Peyer's patch (tissue), 4 donors: ENCODE measurements at regions not wholly inside any gene's neighbourhood (a gene's known extent, or its start where the extent isn't known, plus 50 kb on each side); places are given as distances from the start of the nearest gene placed in this dataset.

ENCODE experiments used
- DNase-seq, 3 donors: peaks; one replicate each; pipeline ENCODE4 v3.0.0-alpha.2; 2017 to 2019
- H3K27ac ChIP-seq, 4 donors: fragments of 200-600 bp; sonication (generic); one replicate each; pipeline ENCODE4 v1.5.1; 2016 to 2019
- H3K27me3 ChIP-seq, 2 donors: fragments of 200-600 bp; sonication (generic); one replicate each; pipeline ENCODE4 v1.5.1; 2019
- H3K36me3 ChIP-seq, 3 donors: fragments of 200-600 bp; sonication (generic); one replicate each; pipeline ENCODE4 v1.5.1; 2016 to 2019
- H3K4me1 ChIP-seq, 4 donors: fragments of 200-600 bp; sonication (generic); one replicate each; pipeline ENCODE4 v1.5.1; 2016 to 2019
- H3K4me3 ChIP-seq, 4 donors: fragments of 200-600 bp; sonication (generic); 1 replicate in 3 of 4; 2 replicates in 1 of 4; pipeline ENCODE4 v1.5.1; 2016 to 2019; ENCODE audit warnings: mild to moderate bottlenecking in 1 of 4
- H3K9me3 ChIP-seq, 4 donors: fragments of 200-600 bp; sonication (generic); one replicate each; pipeline ENCODE4 v1.5.1; 2016 to 2019; ENCODE audit warnings: mild to moderate bottlenecking in 1 of 4
- POLR2A ChIP-seq, 2 donors: fragments of 450-650 bp; IDR thresholded peaks; one replicate each; pipeline ENCODE4 v1.5.1; 2017; ENCODE audit warnings: antibody characterized with exemption in 2 of 2, mild to moderate bottlenecking in 2 of 2, moderate library complexity in 2 of 2
- TF ChIP-seq, protein P1 (sequence below), 6 experiments: fragments of 450-650 bp in 4 of 6; fragments of 200-600 bp in 2 of 6; sonication (generic) in 1 of 6; IDR thresholded peaks; one replicate each; pipeline ENCODE4 v1.5.1; 2017 to 2019; ENCODE audit warnings: antibody characterized with exemption in 6 of 6, mild to moderate bottlenecking in 3 of 6, moderate library complexity in 1 of 6

- TF ChIP-seq, protein P1, sequence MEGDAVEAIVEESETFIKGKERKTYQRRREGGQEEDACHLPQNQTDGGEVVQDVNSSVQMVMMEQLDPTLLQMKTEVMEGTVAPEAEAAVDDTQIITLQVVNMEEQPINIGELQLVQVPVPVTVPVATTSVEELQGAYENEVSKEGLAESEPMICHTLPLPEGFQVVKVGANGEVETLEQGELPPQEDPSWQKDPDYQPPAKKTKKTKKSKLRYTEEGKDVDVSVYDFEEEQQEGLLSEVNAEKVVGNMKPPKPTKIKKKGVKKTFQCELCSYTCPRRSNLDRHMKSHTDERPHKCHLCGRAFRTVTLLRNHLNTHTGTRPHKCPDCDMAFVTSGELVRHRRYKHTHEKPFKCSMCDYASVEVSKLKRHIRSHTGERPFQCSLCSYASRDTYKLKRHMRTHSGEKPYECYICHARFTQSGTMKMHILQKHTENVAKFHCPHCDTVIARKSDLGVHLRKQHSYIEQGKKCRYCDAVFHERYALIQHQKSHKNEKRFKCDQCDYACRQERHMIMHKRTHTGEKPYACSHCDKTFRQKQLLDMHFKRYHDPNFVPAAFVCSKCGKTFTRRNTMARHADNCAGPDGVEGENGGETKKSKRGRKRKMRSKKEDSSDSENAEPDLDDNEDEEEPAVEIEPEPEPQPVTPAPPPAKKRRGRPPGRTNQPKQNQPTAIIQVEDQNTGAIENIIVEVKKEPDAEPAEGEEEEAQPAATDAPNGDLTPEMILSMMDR (IDR thresholded peaks at IDR 0.05): no peak
- TF ChIP-seq POLR2A (IDR thresholded peaks at IDR 0.05): no peak
- no peak overlapping the region for H3K4me3 ChIP-seq
- H3K4me1 ChIP-seq: no peaks in the 10 kb centered on the region
- no peak for DNase-seq
- H3K27me3 ChIP-seq: no peaks in the 10 kb centered on the region
- no peaks in the 10 kb centered on the region for H3K36me3 ChIP-seq
- no peaks in the 10 kb centered on the region for H3K9me3 ChIP-seq
- no peak overlapping the region for H3K27ac ChIP-seq
Measured at GRCh38 chr4:129614611-129615010, 518.7 kb downstream of the C4orf33 start.

- H3K4me3 ChIP-seq: no peak overlapping the region
- no peaks in the 10 kb centered on the region for H3K4me1 ChIP-seq
- H3K27me3 ChIP-seq: no peaks in the 10 kb centered on the region
- TF ChIP-seq POLR2A (IDR thresholded peaks at IDR 0.05): no peak
- TF ChIP-seq, protein P1 (IDR thresholded peaks at IDR 0.05): no peak
- no peak overlapping the region for H3K27ac ChIP-seq
- H3K36me3 ChIP-seq: no peaks in the 10 kb centered on the region
- no peak for DNase-seq
- H3K9me3 ChIP-seq: no peaks in the 10 kb centered on the region
Measured at GRCh38 chr4:129622566-129622965, 526.6 kb downstream of the C4orf33 start.

DNA sequence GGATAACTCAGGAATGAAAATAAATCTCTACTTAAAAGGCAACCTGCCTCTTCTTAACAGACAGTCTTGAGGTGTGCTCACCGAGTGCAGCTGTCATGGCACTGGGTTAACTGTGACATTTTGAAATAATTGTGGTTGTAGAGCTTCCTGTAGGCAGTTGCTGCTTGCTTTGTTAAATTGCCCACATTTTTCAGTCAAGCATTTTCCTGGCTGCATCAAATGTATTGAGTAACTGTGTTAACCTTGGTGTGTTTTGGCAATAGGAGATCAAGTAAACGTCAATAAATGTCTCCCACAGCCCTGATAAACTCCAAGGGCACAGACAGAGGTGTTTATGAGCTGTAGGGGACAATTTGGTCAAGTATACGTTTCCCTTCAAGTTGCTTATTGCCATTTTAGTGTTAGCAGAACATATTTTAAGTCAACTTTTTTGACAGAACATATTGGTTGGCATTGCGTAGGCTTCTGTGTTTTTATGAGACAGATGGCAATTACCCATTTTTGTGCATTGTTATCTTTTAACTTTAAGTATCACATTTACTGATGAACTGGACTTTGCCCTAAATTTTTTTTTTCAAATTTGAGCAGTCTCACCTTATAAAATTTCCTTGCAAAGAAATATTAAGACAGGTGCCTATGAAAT is 527.4 kb downstream of the C4orf33 start:
- TF ChIP-seq POLR2A (IDR thresholded peaks at IDR 0.05): no peak
- TF ChIP-seq, protein P1 (IDR thresholded peaks at IDR 0.05): no peak

DNA sequence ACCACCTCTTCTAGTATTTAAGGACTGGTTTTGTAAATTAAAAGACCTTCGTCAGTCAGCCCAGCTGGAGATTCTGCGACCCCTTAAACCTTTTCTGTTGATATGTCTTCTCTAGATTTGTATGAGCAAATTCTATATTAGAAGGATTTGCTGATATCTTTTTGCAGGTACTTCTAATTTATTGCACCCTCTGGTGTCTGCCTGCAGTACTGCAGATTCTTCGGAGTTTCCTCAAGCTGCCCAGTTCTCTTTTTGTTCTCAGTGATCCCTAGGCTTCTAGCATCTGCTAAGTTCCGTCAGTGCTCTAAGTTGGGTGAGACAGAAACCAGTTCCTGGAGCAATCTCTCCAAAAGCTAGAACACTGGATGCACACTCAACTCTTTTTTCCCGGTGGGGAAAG is 545.2 kb downstream of the C4orf33 start:
- peak in 2 of 3 donors; percentile 22 to 76 for DNase-seq
- no peaks in the 10 kb centered on the region for H3K9me3 ChIP-seq
- no peaks in the 10 kb centered on the region for H3K4me1 ChIP-seq
- no peak overlapping the region for H3K4me3 ChIP-seq
- no peak overlapping the region for H3K27ac ChIP-seq
- TF ChIP-seq, protein P1 (IDR thresholded peaks at IDR 0.05): peak in 5 of 6 experiments; percentile 25 to 77 (median 66)
- no peak for TF ChIP-seq POLR2A (IDR thresholded peaks at IDR 0.05)
- H3K27me3 ChIP-seq: no peaks in the 10 kb centered on the region
- H3K36me3 ChIP-seq: no peaks in the 10 kb centered on the region

More for the DNA sequence above, 527.4 kb downstream of the C4orf33 start:
- no peaks in the 10 kb centered on the region for H3K36me3 ChIP-seq
- no peak for DNase-seq
- H3K27me3 ChIP-seq: no peaks in the 10 kb centered on the region
- H3K27ac ChIP-seq: no peak overlapping the region
- H3K4me3 ChIP-seq: no peak overlapping the region
- H3K9me3 ChIP-seq: no peaks in the 10 kb centered on the region
- H3K4me1 ChIP-seq: no peaks in the 10 kb centered on the region

DNA sequence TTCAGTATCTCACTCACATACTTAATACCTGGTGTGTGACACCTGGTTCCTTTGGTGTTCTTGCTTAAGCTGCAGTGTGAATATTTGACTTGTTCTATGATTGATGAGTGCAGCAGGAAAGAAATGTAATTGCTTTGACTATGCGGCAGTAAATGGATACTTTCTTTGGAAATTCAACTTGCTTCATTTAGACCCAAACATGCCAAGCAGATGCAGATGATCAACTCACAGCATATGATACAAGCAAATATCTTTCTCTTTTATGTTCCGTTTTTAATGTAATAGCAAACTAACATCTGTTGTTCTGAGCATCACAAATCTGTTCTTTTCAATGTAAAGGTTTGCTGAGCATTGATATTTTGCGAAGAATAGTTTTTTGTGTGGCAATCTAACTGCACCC is 549.5 kb downstream of the C4orf33 start:
- no peaks in the 10 kb centered on the region for H3K9me3 ChIP-seq
- H3K4me1 ChIP-seq: no peaks in the 10 kb centered on the region
- H3K27me3 ChIP-seq: no peaks in the 10 kb centered on the region
- no peak overlapping the region for H3K4me3 ChIP-seq
- H3K36me3 ChIP-seq: no peaks in the 10 kb centered on the region
- DNase-seq: no peak
- no peak overlapping the region for H3K27ac ChIP-seq
- no peak for TF ChIP-seq POLR2A (IDR thresholded peaks at IDR 0.05)
- TF ChIP-seq, protein P1 (IDR thresholded peaks at IDR 0.05): no peak

DNA sequence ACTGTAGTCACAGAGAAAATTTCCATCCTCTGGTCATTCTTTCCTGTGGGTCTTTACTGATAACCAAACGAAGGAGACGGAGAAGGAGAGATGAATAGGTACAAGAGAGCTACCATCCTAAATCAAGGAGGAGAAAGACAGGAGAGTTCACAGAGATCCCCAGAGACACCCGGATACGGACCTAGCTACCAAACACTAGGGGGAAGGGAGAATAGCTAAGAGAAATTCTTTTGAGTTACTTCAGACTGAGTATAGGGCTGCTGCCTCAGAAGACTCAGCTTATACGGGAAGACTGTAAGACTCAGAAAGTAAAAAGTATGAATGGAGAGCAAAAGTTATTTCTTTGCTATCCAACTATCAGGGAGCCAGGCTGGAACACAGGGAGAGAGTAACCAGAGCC is 572.1 kb downstream of the C4orf33 start:
- no peak for TF ChIP-seq POLR2A (IDR thresholded peaks at IDR 0.05)
- TF ChIP-seq, protein P1 (IDR thresholded peaks at IDR 0.05): no peak
- no peaks in the 10 kb centered on the region for H3K36me3 ChIP-seq

More for the DNA sequence above, 572.1 kb downstream of the C4orf33 start:
- no peak for DNase-seq
- H3K4me3 ChIP-seq: no peak overlapping the region
- H3K27ac ChIP-seq: no peak overlapping the region
- no peaks in the 10 kb centered on the region for H3K9me3 ChIP-seq
- H3K27me3 ChIP-seq: no peaks in the 10 kb centered on the region
- no peaks in the 10 kb centered on the region for H3K4me1 ChIP-seq
